ENCODE measurements at regions not wholly inside any gene's neighbourhood (a gene's known extent, or its start where the extent isn't known, plus 50 kb on each side); places are given as distances from the start of the nearest gene placed in this dataset.

- TF ChIP-seq, protein P1, sequence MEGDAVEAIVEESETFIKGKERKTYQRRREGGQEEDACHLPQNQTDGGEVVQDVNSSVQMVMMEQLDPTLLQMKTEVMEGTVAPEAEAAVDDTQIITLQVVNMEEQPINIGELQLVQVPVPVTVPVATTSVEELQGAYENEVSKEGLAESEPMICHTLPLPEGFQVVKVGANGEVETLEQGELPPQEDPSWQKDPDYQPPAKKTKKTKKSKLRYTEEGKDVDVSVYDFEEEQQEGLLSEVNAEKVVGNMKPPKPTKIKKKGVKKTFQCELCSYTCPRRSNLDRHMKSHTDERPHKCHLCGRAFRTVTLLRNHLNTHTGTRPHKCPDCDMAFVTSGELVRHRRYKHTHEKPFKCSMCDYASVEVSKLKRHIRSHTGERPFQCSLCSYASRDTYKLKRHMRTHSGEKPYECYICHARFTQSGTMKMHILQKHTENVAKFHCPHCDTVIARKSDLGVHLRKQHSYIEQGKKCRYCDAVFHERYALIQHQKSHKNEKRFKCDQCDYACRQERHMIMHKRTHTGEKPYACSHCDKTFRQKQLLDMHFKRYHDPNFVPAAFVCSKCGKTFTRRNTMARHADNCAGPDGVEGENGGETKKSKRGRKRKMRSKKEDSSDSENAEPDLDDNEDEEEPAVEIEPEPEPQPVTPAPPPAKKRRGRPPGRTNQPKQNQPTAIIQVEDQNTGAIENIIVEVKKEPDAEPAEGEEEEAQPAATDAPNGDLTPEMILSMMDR (IDR thresholded peaks at IDR 0.05) = no peak
- no peak for TF ChIP-seq POLR2A (IDR thresholded peaks at IDR 0.05)
These were observed 70.5 kb upstream of the SPATA13 start for GRCh38 chr13:24090049-24090448.

Measured in heart left ventricle (tissue), 13 donors.